ENCODE measurements at regions not wholly inside any gene's neighbourhood (a gene's known extent, or its start where the extent isn't known, plus 50 kb on each side); places are given as distances from the start of the nearest gene placed in this dataset.

DNA sequence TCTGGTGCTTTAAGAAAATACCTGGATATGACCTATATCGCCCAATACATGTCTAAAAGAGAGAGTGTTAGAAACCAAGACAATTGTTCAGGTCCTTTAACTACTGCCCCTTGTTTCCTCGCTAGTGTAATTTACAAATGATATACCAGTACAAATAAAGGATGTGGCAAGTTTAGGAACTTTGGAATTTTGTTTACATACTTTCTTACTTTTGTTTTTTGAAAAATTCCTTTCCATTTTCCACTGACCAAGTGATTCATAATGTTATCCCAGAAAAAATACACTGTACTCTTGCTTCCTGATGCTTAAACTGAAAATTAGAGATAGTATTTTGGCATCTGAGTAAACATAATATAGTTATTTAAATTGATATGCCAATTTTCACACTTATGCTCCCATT, 96.8 kb upstream of the CSNK1A1L start:
- no peak for TF ChIP-seq EZH2phosphoT487 (IDR thresholded peaks at IDR 0.05; ENCODE audit: insufficient read depth, low read depth)
- no peak for TF ChIP-seq EZH2 (IDR thresholded peaks at IDR 0.05; ENCODE audit: insufficient read depth, poor library complexity, severe bottlenecking)
